T-helper 2 cell treated with Interferon-gamma antibody and Interleukin-4, amounts not matched to agents 100 ng/mL and 5 ng/mL, for 36 hours (primary cell): ENCODE measurements at regions not wholly inside any gene's neighbourhood (a gene's known extent, or its start where the extent isn't known, plus 50 kb on each side); places are given as distances from the start of the nearest gene placed in this dataset.
"Not testable (repeated sequence)": the region's sequence is repeated elsewhere in the genome, so short reads cannot be mapped to it uniquely, and the experiment has no call there.

ENCODE experiments used
- intact Hi-C: fragments of 100-400 bp; cut with micrococcal nuclease; formaldehyde crosslinking; loops from one replicate; pipeline ENCODE4 v1.15.1; 2023

- intact Hi-C loops, result no loop called here
Measured at GRCh38 chr15:62849316-62850106, 193.0 kb upstream of the TPM1 start.

- intact Hi-C loops, result no loop called here
Measured at GRCh38 chr15:62850318-62850717, 192.2 kb upstream of the TPM1 start.

GRCh38 chr15:62850791-62851291 lies 191.7 kb upstream of the TPM1 start:
- intact Hi-C loops, result no loop called here

- intact Hi-C loops, result no loop called here
Measured at GRCh38 chr15:62853114-62853840, 189.3 kb upstream of the TPM1 start.

- intact Hi-C loops, result no loop called here
Measured at GRCh38 chr15:62853841-62854225, 188.7 kb upstream of the TPM1 start.

- intact Hi-C loops, result no loop called here
Measured at GRCh38 chr15:62854420-62855084, 188.0 kb upstream of the TPM1 start.

GRCh38 chr15:62855085-62855476 lies 187.5 kb upstream of the TPM1 start:
- intact Hi-C loops, result no loop called here

- intact Hi-C loops, result no loop called here
Measured at GRCh38 chr15:62856466-62857246, 185.9 kb upstream of the TPM1 start.

GRCh38 chr15:62857411-62857853 lies 185.1 kb upstream of the TPM1 start:
- intact Hi-C loops, result no loop called here

- intact Hi-C loops, result no loop called here
Measured at GRCh38 chr15:62858343-62858742, 184.2 kb upstream of the TPM1 start.

- intact Hi-C loops, result no loop called here
Measured at GRCh38 chr15:62862717-62863116, 179.8 kb upstream of the TPM1 start.

- intact Hi-C loops, result no loop called here
Measured at GRCh38 chr15:62866366-62866765, 176.2 kb upstream of the TPM1 start.

GRCh38 chr15:62867844-62868243 lies 174.7 kb upstream of the TPM1 start:
- intact Hi-C loops, result no loop called here

- intact Hi-C loops, result no loop called here
Measured at GRCh38 chr15:62868507-62868906, 174.0 kb upstream of the TPM1 start.

GRCh38 chr15:62869116-62869515 lies 173.4 kb upstream of the TPM1 start:
- intact Hi-C loops, result no loop called here

- intact Hi-C loops, result no loop called here
Measured at GRCh38 chr15:62870216-62870615, 172.3 kb upstream of the TPM1 start.

- intact Hi-C loops, result not testable (repeated sequence)
Measured at GRCh38 chr15:62870701-62871100, 171.8 kb upstream of the TPM1 start.

GRCh38 chr15:62873203-62873602 lies 169.3 kb upstream of the TPM1 start:
- intact Hi-C loops, result no loop called here

- intact Hi-C loops, result no loop called here
Measured at GRCh38 chr15:62874064-62874463, 168.5 kb upstream of the TPM1 start.

GRCh38 chr15:62874959-62875625 lies 167.5 kb upstream of the TPM1 start:
- intact Hi-C loops, result no loop called here

GRCh38 chr15:62875626-62876021 lies 166.9 kb upstream of the TPM1 start:
- intact Hi-C loops, result no loop called here
